Loucy (cell line): ENCODE measurements at regions not wholly inside any gene's neighbourhood (a gene's known extent, or its start where the extent isn't known, plus 50 kb on each side); places are given as distances from the start of the nearest gene placed in this dataset.
A peak's percentile ranks its signal among the peaks of the same experiment; 100 is the strongest.
"Not testable (repeated sequence)": the region's sequence is repeated elsewhere in the genome, so short reads cannot be mapped to it uniquely, and the experiment has no call there.

Experiments used
- H2AFZ ChIP-seq: fragments of 200-600 bp; sonication (generic); 2 replicates; pipeline ENCODE4 v1.6.0; 2016; ENCODE audit warnings: antibody characterized with exemption, mild to moderate bottlenecking, low read length, moderate library complexity
- H3F3A ChIP-seq: fragments of 200-600 bp; 2 replicates; pipeline ENCODE4 v1.6.0; 2016; ENCODE audit warnings: antibody characterized with exemption, low read depth, mild to moderate bottlenecking
- H3K27me3 ChIP-seq: fragments of 200-600 bp; sonication (generic); 2 replicates; pipeline ENCODE4 v1.6.1; 2014; ENCODE audit warnings: low read length, mild to moderate bottlenecking; ENCODE audit not compliant: insufficient read depth, poor library complexity, severe bottlenecking
- H3K36me3 ChIP-seq: fragments of 200-600 bp; sonication (generic); 2 replicates; pipeline ENCODE4 v1.6.1; 2016; ENCODE audit warnings: low read length; ENCODE audit not compliant: insufficient read depth
- H3K4me1 ChIP-seq: fragments of 200-600 bp; sonication (generic); 2 replicates; pipeline ENCODE4 v1.5.1; 2014; ENCODE audit warnings: low read length, mild to moderate bottlenecking; ENCODE audit not compliant: insufficient read depth, poor library complexity, severe bottlenecking
- H3K4me2 ChIP-seq: fragments of 200-600 bp; sonication (generic); 2 replicates; pipeline ENCODE4 v1.6.0; 2014; ENCODE audit warnings: antibody characterized with exemption, low read length, low read depth, mild to moderate bottlenecking; ENCODE audit not compliant: poor library complexity, severe bottlenecking
- H3K4me3 ChIP-seq: fragments of 200-600 bp; sonication (generic); 2 replicates; pipeline ENCODE4 v1.5.1; 2014; ENCODE audit warnings: low read length, mild to moderate bottlenecking, mixed read lengths; ENCODE audit not compliant: poor library complexity, severe bottlenecking
- H3K79me2 ChIP-seq: fragments of 200-600 bp; sonication (generic); 2 replicates; pipeline ENCODE4 v1.6.1; 2014; ENCODE audit warnings: low read length; ENCODE audit not compliant: insufficient read depth
- H3K9ac ChIP-seq: fragments of 200-600 bp; sonication (generic); 2 replicates; pipeline ENCODE4 v1.6.0; 2014; ENCODE audit warnings: mild to moderate bottlenecking, low read depth, low read length, moderate library complexity; ENCODE audit not compliant: poor library complexity, severe bottlenecking
- H3K9me2 ChIP-seq: fragments of 200-600 bp; sonication (generic); replicated peaks from 2 replicates; pipeline ENCODE4 v1.6.1; 2016; ENCODE audit warnings: low read depth, low read length, mixed read lengths
- H3K9me3 ChIP-seq: fragments of 200-600 bp; sonication (generic); 2 replicates; pipeline ENCODE4 v1.6.1; 2014; ENCODE audit warnings: mild to moderate bottlenecking, antibody characterized with exemption, low read length, low read depth; ENCODE audit not compliant: insufficient read depth
- H4K20me1 ChIP-seq: fragments of 200-600 bp; sonication (generic); 2 replicates; pipeline ENCODE4 v1.6.0; 2014; ENCODE audit warnings: antibody characterized with exemption, low read length, mild to moderate bottlenecking; ENCODE audit not compliant: insufficient read depth, poor library complexity, severe bottlenecking
- CTCF ChIP-seq: fragments of 200-600 bp; sonication (generic); conservative IDR thresholded peaks from 2 replicates; pipeline ENCODE4 v1.5.1; 2014; ENCODE audit warnings: mild to moderate bottlenecking, antibody characterized with exemption, low read length
- EZH2phosphoT487 ChIP-seq: fragments of 200-600 bp; IDR thresholded peaks from 2 replicates; pipeline ENCODE4 v1.6.1; 2018; ENCODE audit warnings: antibody characterized with exemption, mild to moderate bottlenecking, moderate library complexity, borderline replicate concordance

- Histone ChIP-seq H4K20me1 (no peaks in the 10 kb centered on the region), H3K9ac (no peak overlapping the region), H3K27me3 (no peaks in the 10 kb centered on the region), H3K4me3 (no peak overlapping the region), H3K79me2 (no peaks in the 10 kb centered on the region), H2AFZ (peak overlapping the region; percentile 39; the same call in 1 of the 2 replicates), H3K36me3 (no peaks in the 10 kb centered on the region), H3K4me2 (peak overlapping the region; percentile 46), H3K9me2 (no peaks in the 10 kb centered on the region), H3F3A (no peaks in the 10 kb centered on the region), H3K9me3 (no peaks in the 10 kb centered on the region), H3K4me1 (peaks cover 20% of the 10 kb centered on the region)
- TF ChIP-seq CTCF, result no peak
- no peak for TF ChIP-seq EZH2phosphoT487
These were observed 707.5 kb upstream of the LUZP2 start for GRCh38 chr11:23789200-23789853.

DNA sequence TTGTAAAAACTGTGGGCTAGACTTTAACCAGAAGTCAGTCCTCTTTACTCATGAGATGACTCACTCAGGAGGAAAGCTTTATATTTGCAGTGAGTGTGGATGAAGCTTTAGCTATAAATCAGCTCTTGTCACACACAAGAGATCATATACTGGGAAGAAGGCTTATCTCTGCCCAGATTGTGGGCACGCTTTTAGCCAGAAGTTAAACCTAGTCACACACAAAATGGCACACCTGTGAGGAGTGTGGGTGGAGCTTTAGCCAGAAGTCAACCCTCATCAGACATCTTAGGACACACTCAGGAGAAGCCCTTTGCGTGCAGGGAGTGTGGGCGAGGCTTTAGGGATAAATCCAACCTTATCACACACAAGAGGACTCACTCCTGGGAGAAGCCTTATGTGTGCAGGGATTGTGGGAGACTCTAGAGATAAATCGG, 706.9 kb upstream of the LUZP2 start:
- Histone ChIP-seq H3K9ac (no peak overlapping the region), H4K20me1 (no peaks in the 10 kb centered on the region), H3K36me3 (no peaks in the 10 kb centered on the region), H3K27me3 (no peaks in the 10 kb centered on the region), H3K4me3 (no peak overlapping the region), H3K4me2 (peak overlapping the region; percentile 46), H3K9me2 (no peaks in the 10 kb centered on the region), H2AFZ (no peak overlapping the region), H3K9me3 (no peaks in the 10 kb centered on the region), H3K4me1 (peaks cover 20% of the 10 kb centered on the region), H3K79me2 (no peaks in the 10 kb centered on the region), H3F3A (no peaks in the 10 kb centered on the region)
- TF ChIP-seq EZH2phosphoT487 (no peak), CTCF (no peak)

GRCh38 chr11:23797624-23798419, 699.0 kb upstream of the LUZP2 start:
- Histone ChIP-seq H3K9me2 (no peaks in the 10 kb centered on the region), H3F3A (no peaks in the 10 kb centered on the region), H3K79me2 (no peaks in the 10 kb centered on the region), H3K4me2 (no peak overlapping the region), H3K36me3 (no peaks in the 10 kb centered on the region), H3K4me1 (no peaks in the 10 kb centered on the region), H3K27me3 (no peaks in the 10 kb centered on the region), H4K20me1 (no peaks in the 10 kb centered on the region), H3K4me3 (no peak overlapping the region), H3K9ac (no peak overlapping the region), H2AFZ (no peak overlapping the region), H3K9me3 (no peaks in the 10 kb centered on the region)
- TF ChIP-seq EZH2phosphoT487, result no peak
- TF ChIP-seq CTCF, result no peak

DNA sequence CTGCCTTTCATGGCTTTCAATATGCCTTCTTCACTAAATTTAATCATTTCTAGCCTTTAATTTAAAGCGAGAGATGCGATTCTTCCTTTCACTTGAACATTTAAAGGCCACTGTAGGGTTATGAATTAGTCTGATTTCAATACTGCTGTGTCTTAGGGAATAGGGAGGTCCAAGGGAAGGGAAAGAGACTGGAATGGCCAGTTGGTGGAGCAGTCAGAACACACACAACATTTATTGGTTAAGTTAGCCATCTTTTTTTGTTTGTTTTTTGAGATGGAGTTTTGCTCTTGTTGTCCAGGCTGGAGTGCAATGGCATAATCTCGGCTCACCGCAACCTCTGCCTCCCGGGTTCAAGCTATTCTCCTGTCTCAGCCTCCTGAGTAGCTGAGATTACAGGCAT, 662.5 kb upstream of the LUZP2 start:
- H4K20me1 ChIP-seq, H3K9me3 ChIP-seq, H3F3A ChIP-seq, H3K4me2 ChIP-seq, H3K79me2 ChIP-seq, H3K9me2 ChIP-seq, H3K27me3 ChIP-seq, H2AFZ ChIP-seq, H3K4me1 ChIP-seq, H3K4me3 ChIP-seq, H3K9ac ChIP-seq, H3K36me3 ChIP-seq: not testable (repeated sequence)
